ENCODE measurements at regions not wholly inside any gene's neighbourhood (a gene's known extent, or its start where the extent isn't known, plus 50 kb on each side); places are given as distances from the start of the nearest gene placed in this dataset.

- TF ChIP-seq, protein P1, sequence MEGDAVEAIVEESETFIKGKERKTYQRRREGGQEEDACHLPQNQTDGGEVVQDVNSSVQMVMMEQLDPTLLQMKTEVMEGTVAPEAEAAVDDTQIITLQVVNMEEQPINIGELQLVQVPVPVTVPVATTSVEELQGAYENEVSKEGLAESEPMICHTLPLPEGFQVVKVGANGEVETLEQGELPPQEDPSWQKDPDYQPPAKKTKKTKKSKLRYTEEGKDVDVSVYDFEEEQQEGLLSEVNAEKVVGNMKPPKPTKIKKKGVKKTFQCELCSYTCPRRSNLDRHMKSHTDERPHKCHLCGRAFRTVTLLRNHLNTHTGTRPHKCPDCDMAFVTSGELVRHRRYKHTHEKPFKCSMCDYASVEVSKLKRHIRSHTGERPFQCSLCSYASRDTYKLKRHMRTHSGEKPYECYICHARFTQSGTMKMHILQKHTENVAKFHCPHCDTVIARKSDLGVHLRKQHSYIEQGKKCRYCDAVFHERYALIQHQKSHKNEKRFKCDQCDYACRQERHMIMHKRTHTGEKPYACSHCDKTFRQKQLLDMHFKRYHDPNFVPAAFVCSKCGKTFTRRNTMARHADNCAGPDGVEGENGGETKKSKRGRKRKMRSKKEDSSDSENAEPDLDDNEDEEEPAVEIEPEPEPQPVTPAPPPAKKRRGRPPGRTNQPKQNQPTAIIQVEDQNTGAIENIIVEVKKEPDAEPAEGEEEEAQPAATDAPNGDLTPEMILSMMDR (IDR thresholded peaks at IDR 0.05; ENCODE audit: poor library complexity) = no peak
- TF ChIP-seq EZH2 (IDR thresholded peaks at IDR 0.05; ENCODE audit: borderline replicate concordance) (no peak), EZH2phosphoT487 (IDR thresholded peaks at IDR 0.05; ENCODE audit: low read depth, severe bottlenecking, unreplicated experiment) (no peak)
These were observed 426.4 kb downstream of the QKI start for GRCh38 chr6:163840880-163841279.
